ENCODE measurements at regions not wholly inside any gene's neighbourhood (a gene's known extent, or its start where the extent isn't known, plus 50 kb on each side); places are given as distances from the start of the nearest gene placed in this dataset.
"Not testable (repeated sequence)": the region's sequence is repeated elsewhere in the genome, so short reads cannot be mapped to it uniquely, and the experiment has no call there.

DNA sequence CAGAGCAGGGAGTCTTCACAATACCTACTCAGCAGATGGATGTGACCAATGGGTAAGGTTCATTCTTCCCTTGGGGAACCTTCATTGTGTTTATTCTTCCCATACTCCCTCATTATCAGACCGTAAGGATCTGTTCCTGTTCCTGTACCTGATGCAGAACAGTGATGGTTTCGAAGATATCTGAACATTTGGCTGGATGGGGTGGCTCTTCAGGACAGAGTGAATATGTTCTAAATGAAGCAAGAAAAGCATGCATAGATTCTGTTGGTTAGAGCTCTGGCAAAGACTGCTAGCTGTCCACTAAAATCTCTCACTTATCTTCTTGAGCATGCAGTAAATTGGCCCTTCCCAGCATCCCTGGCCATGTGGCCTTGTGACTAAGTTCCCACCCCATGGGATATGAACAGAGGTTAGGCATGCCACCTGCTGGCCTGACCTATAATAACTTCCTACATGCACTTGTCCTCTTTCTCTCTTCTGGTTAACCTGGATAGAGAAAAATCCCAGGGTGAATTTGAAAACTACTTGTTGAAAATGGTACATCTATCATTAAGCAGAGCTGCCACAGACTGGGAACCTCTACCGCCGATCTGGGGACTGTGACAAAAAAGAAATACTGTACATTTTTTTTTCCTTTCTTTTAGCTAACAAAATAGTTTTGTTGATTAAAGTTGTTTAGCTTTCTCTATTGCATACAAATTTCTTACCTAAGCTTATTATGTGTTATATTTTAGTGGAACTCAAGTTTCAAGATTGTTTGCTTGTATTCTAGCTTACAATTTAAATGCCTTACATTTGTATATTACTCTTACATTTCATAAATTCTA is 60.0 kb upstream of the BANK1 start:
- peak; percentile 40 for DNase-seq

- no peak for DNase-seq
These were observed 63.3 kb upstream of the BANK1 start for GRCh38 chr4:101727238-101727637.

DNA sequence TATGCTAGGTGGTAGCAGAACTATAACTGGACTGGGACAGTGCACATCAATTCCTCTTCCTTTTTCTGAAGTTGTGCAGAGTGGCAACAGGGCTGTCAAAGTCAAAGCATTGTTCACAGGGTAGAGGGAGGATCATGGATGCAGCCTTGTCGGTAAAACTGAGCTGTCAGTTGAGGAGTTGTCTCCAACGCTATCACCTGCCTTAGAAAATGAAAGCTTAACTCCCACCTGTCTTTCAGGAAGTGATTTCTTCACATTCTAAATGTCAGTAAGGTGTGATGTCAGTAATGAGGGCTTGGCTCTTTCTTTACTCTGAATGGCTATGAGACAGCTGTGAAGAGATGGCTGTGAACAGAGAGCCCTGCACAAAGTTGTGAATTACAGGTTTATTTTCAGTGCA is 66.4 kb upstream of the BANK1 start:
- peak; percentile 27 for DNase-seq

- DNase-seq, result no peak
These were observed 71.7 kb upstream of the BANK1 start for GRCh38 chr4:101718810-101719209.

DNA sequence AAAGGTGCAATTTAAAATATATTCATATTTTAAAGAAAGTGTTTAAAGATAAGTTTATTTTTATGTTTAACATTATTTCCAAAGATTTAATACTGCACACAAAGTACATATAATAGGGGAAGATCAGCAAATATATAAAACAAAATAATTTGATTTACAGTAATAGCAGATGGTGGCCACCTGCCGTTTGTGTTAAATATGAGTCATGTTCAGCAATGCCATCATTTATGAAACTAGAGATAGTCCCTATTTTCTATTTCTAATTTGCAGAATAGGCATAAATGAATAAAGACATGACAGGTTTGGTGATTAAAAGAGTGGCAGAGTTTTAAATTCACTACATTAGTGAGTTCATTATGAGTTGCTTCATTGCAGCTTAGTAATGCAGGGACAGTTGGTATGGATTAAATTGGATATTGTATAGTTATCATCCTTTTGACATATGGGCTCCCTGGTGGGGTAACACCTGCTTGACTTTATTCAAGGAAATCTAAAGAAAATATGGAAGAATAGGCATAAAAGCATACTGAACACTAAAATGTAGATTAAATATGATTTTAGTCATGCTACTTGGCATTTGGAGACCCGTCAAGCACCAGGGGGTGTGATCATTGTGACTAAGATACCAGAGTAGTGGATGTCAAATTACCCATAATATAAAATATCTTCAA is 78.8 kb upstream of the BANK1 start:
- DNase-seq, result no peak

- no peak for DNase-seq
These were observed 79.7 kb upstream of the BANK1 start for GRCh38 chr4:101710806-101711205.

GRCh38 chr4:101708293-101709039 is 82.1 kb upstream of the BANK1 start:
- DNase-seq, result no peak

GRCh38 chr4:101707596-101707995 is 82.9 kb upstream of the BANK1 start:
- DNase-seq, result no peak

GRCh38 chr4:101706535-101707057 is 83.9 kb upstream of the BANK1 start:
- no peak for DNase-seq

DNA sequence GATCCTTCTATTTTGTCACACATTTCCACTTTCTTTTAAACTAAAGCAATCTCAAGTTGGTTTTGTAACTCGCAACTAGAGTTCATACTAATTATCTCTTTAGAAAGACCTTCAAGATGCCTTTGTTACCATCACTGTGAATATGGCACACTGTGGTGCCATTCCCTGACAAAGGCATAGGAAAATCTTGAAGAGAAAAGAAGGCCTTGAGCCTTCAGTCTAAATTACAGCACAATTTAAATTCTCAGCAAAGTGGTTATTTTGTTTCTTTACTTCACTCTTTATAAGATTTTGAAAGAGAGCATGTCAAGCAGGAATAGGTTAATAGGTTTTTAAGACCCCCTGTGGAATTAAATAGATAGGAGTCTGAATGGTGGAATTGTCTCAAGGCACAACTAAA is 89.0 kb upstream of the BANK1 start:
- DNase-seq, result no peak

DNA sequence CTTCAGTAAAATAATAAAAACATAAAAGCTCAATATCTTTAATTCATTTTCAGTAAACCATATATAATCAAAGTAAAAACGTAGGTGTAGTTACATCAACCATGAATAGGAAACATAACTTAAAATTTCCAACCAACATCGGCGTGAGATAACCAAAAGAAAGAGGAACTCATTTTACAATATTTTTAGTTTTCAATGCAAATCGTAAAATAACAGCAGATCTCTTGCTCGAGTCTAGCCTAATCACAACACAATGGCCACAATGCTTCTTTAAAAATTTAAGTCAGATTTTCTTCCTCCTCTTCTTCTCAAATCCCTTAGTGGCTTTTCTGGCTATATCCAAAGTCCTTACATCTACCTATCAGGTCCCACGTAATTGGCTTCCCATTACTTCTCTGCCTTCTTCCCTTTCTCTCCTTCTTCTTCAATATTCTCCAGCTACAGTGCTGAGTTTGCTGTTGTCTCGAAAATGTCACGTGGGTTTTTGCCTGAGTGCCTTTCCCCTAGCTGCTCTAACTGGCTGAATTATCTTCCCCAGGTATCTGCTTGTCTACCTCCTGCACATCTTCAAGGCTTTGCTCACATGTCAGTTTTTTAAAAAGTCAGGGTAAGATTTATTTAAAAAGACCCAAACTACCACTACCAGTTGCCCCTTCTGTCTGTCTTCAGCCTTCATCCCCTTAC is 90.9 kb upstream of the BANK1 start:
- DNase-seq, result no peak

- no peak for DNase-seq
These were observed 93.3 kb upstream of the BANK1 start for GRCh38 chr4:101697266-101697665.

- DNase-seq, result no peak
These were observed 94.1 kb upstream of the BANK1 start for GRCh38 chr4:101696276-101697010.

- DNase-seq, result no peak
These were observed 95.4 kb upstream of the BANK1 start for GRCh38 chr4:101695176-101695575.

DNA sequence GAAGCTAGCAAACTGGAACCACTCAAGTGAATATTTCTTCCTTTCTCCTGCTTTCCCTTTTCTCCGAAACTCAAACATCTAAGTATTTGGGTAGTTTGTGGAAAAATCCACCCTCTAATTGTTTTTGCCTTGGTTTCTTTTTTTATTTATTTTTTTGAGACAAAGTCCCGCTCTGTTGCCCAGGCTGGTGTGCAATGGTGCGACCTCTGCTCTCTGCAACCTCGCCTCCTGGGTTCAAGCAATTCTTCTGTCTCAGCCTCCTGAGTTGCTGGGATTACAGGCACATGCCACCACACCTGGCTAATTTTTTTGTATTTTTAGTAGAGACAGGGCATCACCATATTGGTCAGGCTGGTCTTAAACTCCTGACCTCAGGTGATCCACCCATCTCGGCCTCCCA is 96.1 kb upstream of the BANK1 start:
- not testable (repeated sequence) for DNase-seq

DNA sequence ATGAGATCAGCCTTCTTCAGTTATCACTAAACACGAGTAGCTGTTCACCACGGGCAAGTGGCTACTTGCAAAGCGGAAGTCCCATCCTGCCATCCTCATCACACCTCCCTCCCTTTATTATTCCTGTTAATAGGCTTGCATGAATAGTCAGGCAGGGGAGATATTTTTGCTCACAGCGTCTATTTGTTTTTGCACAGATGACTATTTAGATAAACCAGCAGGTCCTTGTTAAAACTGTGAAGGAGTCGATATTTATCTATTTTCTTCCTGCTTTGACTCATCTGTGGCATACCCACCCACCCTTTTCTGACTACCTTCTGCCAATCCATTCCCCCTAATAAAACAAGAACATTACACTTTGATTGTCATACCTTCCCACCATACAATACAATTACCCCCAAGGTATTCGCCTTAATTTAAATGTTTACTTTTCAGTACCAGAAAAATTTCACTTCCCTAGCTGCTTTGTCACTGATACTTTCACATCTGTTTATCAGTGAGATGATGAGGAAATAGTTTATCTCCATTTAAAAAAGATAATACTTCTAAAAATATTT is 96.6 kb upstream of the BANK1 start:
- peak; percentile 48 for DNase-seq

DNA sequence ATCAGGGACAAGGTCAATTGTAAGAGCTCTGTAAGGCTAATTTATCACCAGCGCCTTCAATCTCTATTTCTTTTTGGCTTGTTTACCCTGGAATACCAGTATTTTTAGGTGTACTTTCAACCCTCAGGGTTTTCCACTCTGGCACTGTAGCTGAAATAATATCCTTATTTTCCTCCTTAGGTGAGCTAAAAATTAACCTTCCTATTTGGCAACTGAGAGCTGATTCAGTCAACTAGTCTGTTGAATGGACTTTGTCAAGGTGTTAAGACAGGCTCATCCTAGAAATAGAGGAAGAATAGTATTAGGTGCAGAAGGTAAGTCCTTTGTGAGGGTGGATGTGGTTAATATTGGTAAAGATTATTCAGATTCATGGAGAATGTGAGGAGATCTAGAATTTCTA is 101.3 kb upstream of the BANK1 start:
- no peak for DNase-seq

GRCh38 chr4:101685126-101685525 is 105.4 kb upstream of the BANK1 start:
- DNase-seq, result no peak

- no peak for DNase-seq
These were observed 107.6 kb upstream of the BANK1 start for GRCh38 chr4:101682946-101683345.

GRCh38 chr4:101678180-101678579 is 112.3 kb upstream of the BANK1 start:
- DNase-seq, result no peak

- DNase-seq, result no peak
These were observed 119.6 kb upstream of the BANK1 start for GRCh38 chr4:101670897-101671296.

GRCh38 chr4:101670370-101670769 is 120.2 kb upstream of the BANK1 start:
- no peak for DNase-seq

Data from NCI-H510A treated with DMSO at 0.1 percent for 48 hours (cell line).